Stimulated activated CD8-positive, alpha-beta memory T cell treated with anti-CD3 and anti-CD28 coated beads, Interleukin-2, amount 100 ng/mL, for 1 hour (primary cell): ENCODE measurements at regions not wholly inside any gene's neighbourhood (a gene's known extent, or its start where the extent isn't known, plus 50 kb on each side); places are given as distances from the start of the nearest gene placed in this dataset.
"Not testable (repeated sequence)": the region's sequence is repeated elsewhere in the genome, so short reads cannot be mapped to it uniquely, and the experiment has no call there.

Experiments used
- DNase-seq, 2 donors: peaks; one replicate each; pipeline ENCODE4 v3.0.0-alpha.2; 2020; ENCODE audit warnings: low read depth in 2 of 2

DNA sequence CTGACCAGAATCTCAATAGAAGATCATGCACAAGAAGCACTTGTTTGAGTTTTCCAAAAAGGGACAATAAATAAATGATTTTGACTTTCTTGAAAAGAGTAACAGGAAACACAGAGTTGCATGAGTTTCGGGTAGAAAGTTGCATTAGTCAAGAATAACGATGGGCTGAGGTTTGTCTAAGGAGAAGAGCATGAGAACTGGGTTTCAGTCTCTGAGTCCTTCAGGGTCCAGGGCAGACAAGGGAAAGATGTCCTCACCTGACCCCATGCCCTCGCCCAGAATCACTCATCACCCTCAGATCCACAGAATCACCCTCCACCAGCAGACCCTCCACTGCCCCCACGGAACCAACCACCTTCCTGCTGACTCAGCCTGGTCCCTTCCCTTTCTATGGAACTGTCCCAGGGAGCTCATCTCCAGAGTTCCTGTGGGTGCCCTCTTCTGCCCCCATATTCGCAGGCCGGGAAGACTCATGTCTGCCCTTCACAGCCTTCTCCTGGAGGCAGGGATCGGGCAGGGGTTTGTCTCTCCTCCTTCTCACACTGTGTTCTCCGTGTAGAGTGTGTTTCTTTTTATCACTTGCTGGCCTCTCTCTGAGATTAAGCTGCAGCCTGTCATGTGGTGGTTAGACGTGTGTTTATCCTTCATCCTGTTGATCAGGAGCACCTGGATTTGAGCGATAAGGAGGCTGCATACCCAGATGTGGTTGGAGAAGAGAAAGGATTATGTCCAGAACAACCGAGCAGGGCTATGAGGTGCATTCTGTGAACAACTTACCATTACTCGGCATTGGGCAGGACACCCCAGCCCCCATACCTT lies 442.6 kb downstream of the MAT2B start:
- no peak for DNase-seq

DNA sequence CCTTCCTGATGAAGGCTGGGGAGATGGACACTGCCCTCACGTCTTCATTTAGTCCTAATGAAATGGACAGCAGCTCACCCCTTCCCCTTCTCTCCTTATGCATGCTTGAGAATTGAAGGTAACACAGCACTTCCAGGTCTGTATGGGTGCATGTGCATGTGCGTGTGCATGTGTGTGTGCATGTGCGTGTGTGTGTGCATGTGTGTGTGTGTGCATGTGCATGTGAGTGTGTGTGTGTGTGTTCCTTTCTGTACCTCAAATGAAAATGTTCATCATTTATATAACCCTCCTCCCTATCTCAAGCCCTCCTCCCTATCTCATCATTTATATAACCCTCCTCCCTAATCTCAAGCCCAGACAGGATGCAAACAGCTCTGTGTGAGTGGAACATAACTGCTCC lies 444.8 kb downstream of the MAT2B start:
- no peak for DNase-seq

DNA sequence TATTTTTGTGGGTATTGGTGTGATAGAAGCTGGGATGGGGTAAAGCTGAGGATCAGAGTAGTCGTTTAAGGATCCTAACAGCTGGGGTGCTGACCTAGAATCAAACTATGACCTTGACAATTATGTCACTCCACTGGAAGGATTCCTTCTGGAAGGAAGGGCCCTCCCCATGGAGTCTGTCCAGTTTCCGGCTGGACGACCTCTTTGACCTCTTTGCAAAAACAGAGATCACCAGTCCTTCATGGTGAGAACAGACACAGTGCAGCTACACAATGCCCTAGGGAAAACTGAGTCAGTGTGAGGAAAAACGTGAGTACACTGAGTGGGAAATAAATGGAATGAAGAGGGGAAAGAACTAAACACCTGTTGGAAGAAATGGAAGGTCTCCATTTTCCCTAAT lies 445.6 kb downstream of the MAT2B start:
- DNase-seq: no peak

DNA sequence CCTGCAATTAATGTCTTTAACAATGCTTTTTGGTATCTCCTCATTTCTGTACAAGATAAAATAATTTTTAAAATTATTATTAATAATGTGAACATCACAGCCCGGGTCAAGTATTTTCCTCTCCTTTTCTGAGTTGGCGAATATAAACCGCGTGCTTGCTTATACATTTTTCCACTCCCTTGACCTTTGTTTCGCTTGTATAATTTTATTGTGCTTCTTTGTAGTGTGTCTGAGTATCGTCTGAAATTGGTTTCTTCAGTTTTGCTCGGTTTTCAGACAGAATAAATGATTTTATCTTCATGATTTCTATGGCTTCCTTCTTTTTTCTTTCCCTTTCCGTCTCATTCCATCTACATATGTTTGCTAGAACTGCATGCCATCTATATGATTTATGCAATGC lies 448.5 kb downstream of the MAT2B start:
- DNase-seq: no peak

DNA sequence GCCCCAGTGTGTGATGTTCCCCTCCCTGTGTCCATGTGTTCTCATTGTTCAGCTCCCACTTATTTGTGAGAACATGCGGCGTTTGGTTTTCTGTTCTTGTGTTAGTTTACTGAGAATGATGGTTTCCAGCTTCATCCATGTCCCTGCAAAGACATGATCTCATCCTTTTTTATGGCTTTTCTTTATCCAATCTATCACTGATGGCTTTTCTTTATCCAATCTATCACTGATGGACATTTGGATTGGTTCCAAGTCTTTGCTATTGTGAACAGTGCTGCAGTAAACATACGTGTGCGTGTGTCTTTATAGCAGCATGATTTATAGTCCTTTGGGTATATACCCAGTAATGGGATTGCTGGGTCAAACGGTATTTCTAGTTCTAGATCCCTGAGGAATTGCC lies 455.8 kb downstream of the MAT2B start:
- not testable (repeated sequence) for DNase-seq

DNA sequence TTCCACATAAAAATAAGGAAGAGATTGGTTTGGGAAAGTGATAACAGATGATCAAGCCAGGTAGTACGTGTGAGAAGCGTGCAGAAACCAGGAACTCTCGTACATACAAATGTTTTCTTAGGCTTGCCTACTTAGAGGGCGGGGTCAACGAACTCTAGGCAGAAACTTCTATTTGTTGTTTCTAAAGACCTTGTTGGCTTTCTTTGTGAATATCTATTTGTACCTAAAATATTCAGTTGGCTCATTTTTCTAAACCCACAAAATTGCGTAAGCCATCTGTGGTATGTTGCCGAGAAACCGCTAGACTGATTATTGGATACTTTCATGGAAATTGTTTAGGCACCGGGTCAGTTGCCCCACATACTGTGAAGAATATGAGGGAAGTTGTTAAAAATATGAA lies 458.5 kb downstream of the MAT2B start:
- no peak for DNase-seq

DNA sequence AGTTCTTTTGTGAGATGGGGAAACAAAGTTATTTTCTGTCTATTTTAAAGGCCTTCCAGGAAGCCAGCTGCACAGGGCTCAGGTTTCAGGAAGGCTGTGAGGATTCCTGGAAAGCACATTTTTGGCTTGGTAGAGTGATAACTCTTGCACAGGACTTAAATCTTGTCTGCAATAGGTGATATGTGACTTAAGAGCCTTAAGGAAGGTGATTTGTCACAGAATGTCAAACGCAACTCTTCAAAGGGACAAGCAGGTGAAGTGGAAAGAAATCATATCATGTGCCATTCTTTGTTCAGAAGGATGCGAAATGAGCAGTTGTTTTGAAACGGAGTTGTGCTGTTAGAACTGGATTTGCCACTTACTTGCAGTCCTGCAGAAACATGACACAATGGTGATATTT lies 459.3 kb downstream of the MAT2B start:
- DNase-seq: no peak

DNA sequence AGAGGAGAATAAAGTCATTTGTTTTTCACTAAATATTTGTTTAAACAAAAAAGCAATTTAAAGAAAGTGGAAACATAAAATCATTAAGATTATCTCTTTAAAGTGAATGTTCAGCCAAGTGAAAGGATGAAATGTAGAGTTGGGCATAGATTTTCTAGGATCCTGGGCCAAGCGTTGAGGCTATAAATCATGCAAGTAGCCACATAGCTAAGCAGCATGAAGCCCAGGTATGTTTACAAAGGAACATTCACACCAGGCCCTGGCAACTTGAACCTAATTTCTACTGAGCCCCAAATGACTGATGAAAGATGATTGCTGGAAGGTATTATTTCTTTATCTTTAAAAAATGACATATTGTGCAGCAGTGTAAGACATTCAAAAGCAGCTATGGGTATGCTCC lies 461.8 kb downstream of the MAT2B start:
- no peak for DNase-seq

DNA sequence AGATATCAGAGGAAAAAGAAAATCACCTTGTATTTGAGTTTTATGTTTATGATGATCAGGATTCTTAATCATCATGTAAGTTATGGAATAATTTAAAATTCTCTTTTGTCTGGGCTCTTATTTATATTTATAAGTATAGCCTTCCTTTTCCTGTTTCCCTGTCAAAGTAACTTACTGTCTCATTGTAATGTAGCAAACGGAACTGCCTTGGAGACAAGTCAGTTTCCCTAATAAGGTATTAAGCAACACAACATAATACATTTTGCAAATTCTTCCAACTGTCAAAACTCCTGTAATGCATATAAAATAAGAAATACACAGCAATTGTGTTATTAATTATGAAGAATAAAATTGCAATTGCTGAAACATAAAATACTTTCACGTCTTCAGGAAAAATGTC lies 463.2 kb downstream of the MAT2B start:
- no peak for DNase-seq

DNA sequence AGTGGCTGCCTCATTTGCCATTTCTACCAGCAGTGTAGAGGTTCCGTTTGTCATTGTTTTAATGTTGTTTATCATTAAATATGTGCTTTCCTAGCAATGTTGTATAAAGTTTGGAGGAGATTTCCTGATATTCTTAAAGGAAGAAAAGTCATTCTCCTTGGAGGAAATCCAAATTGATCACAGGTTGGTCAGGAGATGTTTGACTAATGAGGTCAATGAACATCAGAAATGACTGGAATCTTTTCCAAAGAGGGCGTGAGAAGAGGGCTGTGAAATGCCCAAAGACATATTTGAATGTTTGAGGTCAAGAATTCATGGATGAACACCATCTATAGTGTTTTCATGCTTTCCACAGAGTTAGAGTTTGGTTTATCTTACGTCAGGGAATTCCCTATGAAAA lies 471.3 kb downstream of the MAT2B start:
- DNase-seq: no peak

DNA sequence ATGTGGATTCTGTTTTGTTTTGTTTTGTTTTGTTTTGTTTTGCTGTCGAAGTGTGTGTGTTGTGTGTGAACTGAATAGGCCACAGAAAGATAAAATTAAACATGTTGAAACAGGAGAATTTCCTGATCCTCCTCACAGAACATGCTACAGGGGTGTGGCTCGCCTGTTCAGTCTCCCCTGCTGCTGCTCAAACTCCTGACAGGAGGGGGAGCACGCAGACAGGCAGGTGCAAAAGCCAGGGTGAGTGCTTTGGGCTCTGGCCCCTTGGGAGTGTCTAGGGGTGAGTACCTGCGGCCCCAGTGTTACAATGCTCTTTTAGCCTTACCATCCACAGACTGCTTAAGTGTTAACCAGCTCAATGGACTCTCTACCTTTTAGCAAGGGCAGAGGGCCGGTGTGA lies 473.5 kb downstream of the MAT2B start:
- no peak for DNase-seq

DNA sequence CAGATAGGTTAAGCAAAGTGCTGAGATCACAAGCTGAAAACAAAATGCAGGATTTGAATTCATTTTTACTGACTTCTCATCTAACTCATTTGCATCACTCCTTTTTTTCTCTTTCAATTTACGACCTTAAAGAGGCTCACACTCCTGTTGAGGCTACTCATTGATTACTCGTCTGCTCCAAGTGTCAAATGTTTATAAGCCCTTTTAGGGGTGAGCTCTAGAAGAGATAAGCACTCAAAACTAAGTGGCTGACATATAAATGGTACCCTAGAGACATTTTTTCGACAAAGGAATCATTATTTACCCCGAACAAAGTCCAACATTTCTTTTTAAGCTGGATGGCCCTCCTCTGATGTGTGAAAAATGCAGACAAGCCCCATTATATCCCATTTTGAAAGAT lies 483.1 kb downstream of the MAT2B start:
- DNase-seq: no peak

DNA sequence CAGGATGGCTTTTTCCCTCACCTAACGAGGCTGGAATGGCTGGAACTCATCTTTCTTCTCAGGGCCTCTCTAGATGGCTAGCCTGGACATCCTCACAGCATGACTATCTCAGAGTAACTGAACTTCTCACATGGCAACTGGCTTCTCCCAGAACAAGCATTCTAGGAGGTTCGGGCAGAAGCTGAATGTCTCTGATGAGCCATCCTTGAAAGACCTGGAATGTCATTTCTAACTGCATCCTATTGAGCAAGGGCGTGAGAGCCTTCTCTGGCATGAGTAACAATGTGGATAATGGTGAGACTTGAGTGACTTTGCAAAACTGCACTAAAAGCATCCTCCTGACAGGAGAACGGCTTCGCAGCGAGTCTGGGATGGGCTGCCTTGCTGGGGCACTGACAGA lies 487.7 kb downstream of the MAT2B start:
- no peak for DNase-seq

DNA sequence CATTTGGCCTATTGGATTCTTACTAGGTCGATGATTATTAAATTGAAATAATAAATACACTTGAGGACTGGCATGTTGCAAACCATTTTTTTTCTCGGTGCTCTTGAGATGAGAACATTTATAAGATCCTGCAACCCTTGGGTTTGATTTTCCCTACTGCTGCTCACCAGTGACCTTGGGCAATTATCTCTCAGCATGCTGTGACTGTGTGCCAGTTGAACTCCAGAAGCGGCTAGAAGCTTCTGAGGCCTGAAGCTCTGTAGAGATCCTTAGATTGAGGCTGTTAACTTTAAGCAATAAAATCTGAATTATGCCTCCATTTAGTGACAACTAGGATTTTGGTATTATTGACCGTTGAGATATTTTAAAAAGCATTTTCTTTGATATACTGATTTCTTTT lies 489.8 kb downstream of the MAT2B start:
- DNase-seq: no peak

DNA sequence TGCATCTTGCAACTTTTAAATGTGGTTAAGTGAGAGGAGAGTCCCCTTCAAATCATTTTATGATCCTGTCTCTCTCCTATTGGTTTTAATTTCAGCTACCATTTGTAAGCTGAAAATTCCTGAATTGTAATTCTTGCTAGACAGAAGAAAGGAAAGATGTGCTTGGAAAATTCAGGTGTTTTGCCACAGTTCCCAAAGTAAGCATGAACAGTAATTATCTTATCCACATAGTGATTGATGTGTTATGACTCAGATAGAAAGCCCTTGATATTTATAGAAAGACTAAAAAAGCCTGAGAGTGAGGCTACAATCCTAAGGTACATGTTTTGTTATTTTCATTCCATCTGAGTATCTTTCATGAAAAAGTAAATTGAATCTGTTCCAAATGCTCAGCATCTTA lies 492.5 kb downstream of the MAT2B start:
- DNase-seq: no peak

DNA sequence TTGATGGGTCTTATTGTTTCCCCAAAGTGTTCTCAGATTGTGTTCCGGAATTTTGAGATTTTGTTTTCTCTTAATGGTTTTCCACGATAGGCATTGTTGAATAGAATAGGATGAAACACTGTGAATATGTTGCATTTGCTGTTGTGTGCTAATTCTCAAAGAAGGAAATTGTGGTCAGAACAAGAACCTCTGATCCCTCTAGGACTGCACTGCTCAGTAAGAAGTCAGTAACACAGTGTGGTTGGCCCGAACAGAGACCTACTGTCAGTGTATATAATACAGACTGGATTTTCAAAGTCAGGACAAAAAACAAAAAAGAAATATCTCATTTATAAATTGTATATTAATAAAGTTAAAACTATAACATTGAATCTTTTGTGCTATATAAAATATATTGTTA lies 494.8 kb downstream of the MAT2B start:
- no peak for DNase-seq

DNA sequence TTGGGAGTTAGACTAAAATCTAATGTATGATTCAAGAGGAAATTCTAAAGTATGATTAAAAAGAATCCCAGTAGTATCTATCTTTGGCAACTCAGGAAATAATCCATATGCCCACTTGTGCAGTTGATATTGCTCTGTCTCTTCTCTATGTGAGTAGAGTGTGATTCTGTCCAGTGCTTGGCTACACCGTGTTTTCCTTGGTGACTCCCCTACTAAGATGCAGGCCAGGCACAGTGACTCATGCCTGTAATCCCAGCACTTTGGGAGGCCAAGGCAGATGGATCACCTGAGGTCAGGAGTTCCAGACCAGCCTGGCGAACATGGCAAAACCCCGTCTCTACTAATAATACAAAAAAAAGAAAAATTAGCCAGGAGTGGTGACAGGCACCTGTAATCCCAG lies 495.4 kb downstream of the MAT2B start:
- no peak for DNase-seq

DNA sequence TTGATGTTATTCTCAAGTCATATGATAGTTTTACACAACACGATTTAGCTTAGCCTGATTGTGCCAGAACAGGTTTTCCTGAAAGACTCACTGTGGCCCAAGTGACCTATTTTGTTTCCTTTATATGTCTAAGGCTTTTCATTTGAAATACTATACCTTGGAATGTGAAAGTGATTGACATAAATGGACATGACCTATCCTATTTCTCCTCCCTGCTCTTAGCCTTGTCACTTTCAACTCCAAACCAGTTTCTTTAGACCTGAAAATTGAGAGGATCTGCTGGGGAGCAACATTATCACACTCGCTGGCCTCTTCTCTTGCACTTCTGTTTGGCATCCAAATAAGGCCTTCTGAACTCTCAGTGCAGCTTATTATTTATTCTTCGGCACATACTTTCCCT lies 496.8 kb downstream of the MAT2B start:
- no peak for DNase-seq

DNA sequence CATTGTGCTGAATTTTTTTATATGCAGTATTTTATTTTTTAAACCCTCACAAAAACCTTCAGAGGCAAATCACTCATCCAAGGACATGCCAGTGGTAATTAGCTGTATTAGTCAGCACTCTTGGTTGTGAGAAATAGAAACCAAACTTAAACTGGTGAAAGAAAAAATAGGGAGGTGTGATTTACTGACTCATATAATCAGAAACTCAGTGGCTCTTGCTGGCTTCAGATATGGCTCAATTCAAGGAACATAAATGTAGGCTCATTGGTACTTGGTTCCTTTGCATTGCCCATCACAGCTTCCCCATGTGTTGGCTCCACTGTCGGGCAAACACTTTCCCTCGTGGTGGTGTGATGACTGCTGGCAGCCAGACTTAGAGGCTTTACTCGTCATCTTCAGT lies 497.2 kb downstream of the MAT2B start:
- DNase-seq: no peak

DNA sequence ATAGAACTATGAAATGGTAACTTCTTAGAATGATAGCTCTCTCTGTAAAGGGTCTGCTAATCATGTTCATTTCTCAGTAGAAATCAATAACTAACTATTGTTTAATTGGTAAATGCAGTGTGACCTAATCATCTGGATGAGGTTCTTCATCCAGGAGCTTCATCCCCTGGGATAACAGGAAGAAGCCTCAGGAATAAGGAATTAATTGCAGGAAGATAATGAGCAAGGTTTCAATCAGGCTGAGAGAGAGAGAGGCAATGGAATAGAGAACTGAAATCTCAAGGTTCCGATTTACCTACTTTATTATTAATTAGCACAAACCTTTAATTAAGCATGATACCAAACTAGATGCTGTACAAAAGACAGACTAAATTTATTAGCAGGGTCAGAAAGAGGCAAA lies 499.7 kb downstream of the MAT2B start:
- no peak for DNase-seq

DNA sequence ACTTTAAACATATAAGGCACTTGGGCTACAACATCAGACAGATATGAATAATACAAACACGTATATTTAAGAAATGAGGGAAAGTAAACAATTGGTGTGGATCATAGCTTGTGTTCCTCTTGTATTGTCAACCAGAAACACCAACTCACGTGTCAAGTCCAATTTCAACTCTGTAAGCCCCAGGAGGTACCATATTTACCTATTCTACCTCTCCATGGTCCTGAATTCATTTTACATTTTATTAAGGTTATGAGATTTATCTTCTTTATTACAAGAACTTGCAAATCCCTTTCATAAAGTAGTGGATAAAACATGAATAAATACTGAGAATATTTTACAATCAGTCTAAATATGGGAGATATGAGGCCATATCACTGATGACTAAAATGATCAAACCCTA lies 501.6 kb downstream of the MAT2B start:
- DNase-seq: no peak

DNA sequence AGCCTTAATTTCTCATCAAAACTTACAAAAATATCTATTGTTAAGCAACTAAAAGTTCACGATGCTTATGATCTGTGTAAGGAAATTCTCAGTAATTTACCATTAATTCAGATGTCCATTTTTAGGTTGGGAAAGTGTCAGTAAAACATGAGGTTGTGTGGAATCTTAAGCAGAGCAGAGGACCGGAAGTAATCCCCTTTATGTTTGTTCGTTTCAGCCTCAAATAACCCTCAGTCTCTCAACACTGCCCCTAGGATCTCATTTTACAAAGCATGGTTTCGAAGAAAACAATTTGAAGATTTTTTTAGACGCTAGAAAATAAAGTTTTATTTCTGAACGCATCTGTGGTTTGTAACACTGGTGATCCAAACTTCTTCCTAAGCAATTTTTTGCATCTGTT lies 504.2 kb downstream of the MAT2B start:
- no peak for DNase-seq

DNA sequence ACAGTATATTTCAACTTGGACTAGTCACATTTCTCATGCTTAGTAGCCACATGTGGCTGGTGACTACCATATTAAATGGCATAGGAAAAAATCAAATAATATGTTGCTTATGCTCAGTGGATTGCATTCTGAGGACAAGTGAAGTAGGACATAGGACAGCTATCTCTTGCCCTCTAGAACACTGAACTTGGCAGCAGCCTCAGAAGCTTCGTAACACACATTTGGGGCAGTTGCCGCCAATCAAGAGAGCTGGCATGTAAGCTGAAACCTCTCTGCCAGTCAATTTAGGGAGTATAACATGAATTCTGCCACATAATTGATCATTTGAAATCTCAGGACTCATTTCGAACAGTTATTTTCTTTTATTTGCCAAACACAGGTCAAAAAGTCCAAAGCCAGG lies 505.5 kb downstream of the MAT2B start:
- DNase-seq: no peak

DNA sequence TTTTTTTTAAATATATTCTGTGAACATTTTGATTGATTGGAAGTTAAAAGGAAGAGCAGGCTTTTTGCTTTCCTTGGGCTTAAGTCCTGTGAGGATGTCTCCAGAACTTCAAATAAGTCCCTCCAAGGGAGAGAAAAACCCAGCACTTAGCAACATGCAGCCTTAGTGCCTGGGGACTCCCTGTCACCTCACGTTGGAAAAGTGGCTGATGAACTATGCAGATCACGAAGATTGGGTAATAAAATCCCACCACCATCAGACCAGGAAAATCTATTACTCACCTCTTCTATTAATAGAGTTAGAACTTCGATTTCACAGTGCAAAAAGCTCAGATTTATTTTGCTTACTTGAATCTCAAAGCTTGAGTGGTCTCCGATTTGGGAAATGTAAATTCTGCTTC lies 507.0 kb downstream of the MAT2B start:
- no peak for DNase-seq
